CD14-positive monocyte (primary cell): ENCODE measurements at regions not wholly inside any gene's neighbourhood (a gene's known extent, or its start where the extent isn't known, plus 50 kb on each side); places are given as distances from the start of the nearest gene placed in this dataset.

ENCODE experiments used
- DNase-seq, 3 donors: peaks; one replicate each; pipeline ENCODE4 v3.0.0-alpha.2; 2011 to 2022
- H2AFZ ChIP-seq: 2 replicates; pipeline ENCODE4 v1.6.0; 2012; ENCODE audit warnings: mild to moderate bottlenecking, low read depth, low read length, inconsistent platforms; ENCODE audit not compliant: insufficient read depth, poor library complexity, severe bottlenecking
- H3K27ac ChIP-seq, 2 donors: 1 replicate in 1 of 2; 2 replicates in 1 of 2; pipeline ENCODE4 v1.5.1; 2012 to 2013; ENCODE audit warnings: low read length in 2 of 2, control low read depth in 1 of 2, inconsistent platforms in 1 of 2, low read depth in 1 of 2, mild to moderate bottlenecking in 1 of 2
- H3K27me3 ChIP-seq, 2 donors: one replicate each; pipeline versions ENCODE4 v1.6.0 to v1.6.1; 2011 to 2013; ENCODE audit warnings: low read length in 2 of 2; ENCODE audit not compliant: control insufficient read depth in 2 of 2, insufficient read depth in 2 of 2
- H3K36me3 ChIP-seq, 2 donors: replicated peaks in 1 of 2; 1 replicate in 1 of 2; 2 replicates in 1 of 2; pipeline versions ENCODE4 v1.5.1 to v1.6.1; 2012 to 2013; ENCODE audit warnings: low read length in 2 of 2, control low read depth in 1 of 2, inconsistent platforms in 1 of 2, mild to moderate bottlenecking in 1 of 2; ENCODE audit not compliant: insufficient read depth in 2 of 2, control insufficient read depth in 1 of 2
- H3K4me1 ChIP-seq, 2 donors: 1 replicate in 1 of 2; 2 replicates in 1 of 2; pipeline versions ENCODE4 v1.5.1 to v1.6.1; 2012 to 2013; ENCODE audit warnings: low read length in 2 of 2, control low read depth in 1 of 2, inconsistent platforms in 1 of 2, mild to moderate bottlenecking in 1 of 2, moderate library complexity in 1 of 2; ENCODE audit not compliant: insufficient read depth in 2 of 2, control insufficient read depth in 1 of 2
- H3K4me2 ChIP-seq: replicated peaks from 2 replicates; pipeline ENCODE3; 2012; ENCODE audit warnings: low read length, moderate library complexity, mild to moderate bottlenecking; ENCODE audit not compliant: poor library complexity, severe bottlenecking; ENCODE audit errors: extremely low read depth
- H3K4me3 ChIP-seq, 3 experiments: fragments of 200-600 bp in 1 of 3; sonication (generic) in 1 of 3; replicated peaks in 1 of 3; 1 replicate in 2 of 3; 2 replicates in 1 of 3; pipeline ENCODE4 v1.5.1; 2011 to 2013; ENCODE audit warnings: low read length in 3 of 3, mild to moderate bottlenecking in 3 of 3, control low read depth in 2 of 3, low read depth in 2 of 3, inconsistent platforms in 1 of 3, moderate library complexity in 1 of 3
- H3K79me2 ChIP-seq: 2 replicates; pipeline ENCODE4 v1.6.0; 2012; ENCODE audit warnings: mild to moderate bottlenecking, control low read depth, inconsistent platforms, low read length, moderate library complexity; ENCODE audit not compliant: insufficient read depth
- H3K9ac ChIP-seq: 2 replicates; pipeline ENCODE4 v1.6.0; 2017; ENCODE audit warnings: low read length, mild to moderate bottlenecking; ENCODE audit not compliant: insufficient read depth, poor library complexity, severe bottlenecking
- H3K9me3 ChIP-seq, 2 donors: replicated peaks in 1 of 2; 1 replicate in 1 of 2; 2 replicates in 1 of 2; pipeline versions ENCODE4 v1.5.1 to v1.6.1; 2012 to 2013; ENCODE audit warnings: low read length in 2 of 2, control low read depth in 1 of 2; ENCODE audit not compliant: control insufficient read depth in 1 of 2, insufficient read depth in 1 of 2
- H4K20me1 ChIP-seq: 2 replicates; pipeline ENCODE4 v1.6.0; 2012; ENCODE audit warnings: mild to moderate bottlenecking, low read length, control low read depth, moderate library complexity; ENCODE audit not compliant: insufficient read depth
- H3K27ac Mint-ChIP-seq, 7 donors: one replicate each; pipeline ENCODE4 v1.8.0; 2020; ENCODE audit warnings: mild to moderate bottlenecking in 7 of 7, mixed read lengths in 7 of 7, moderate library complexity in 6 of 7, inconsistent platforms in 2 of 7
- H3K27me3 Mint-ChIP-seq, 3 donors: one replicate each; pipeline ENCODE4 v1.8.0; 2021 to 2022; ENCODE audit warnings: low read depth in 3 of 3, mild to moderate bottlenecking in 3 of 3, mixed read lengths in 3 of 3, moderate library complexity in 3 of 3, inconsistent platforms in 1 of 3
- H3K36me3 Mint-ChIP-seq, 2 donors: one replicate each; pipeline ENCODE4 v1.8.0; 2020; ENCODE audit warnings: mixed read lengths in 2 of 2, inconsistent platforms in 1 of 2, mild to moderate bottlenecking in 1 of 2
- H3K4me1 Mint-ChIP-seq: one replicate; pipeline ENCODE4 v1.8.0; 2020; ENCODE audit warnings: mild to moderate bottlenecking, mixed read lengths
- H3K4me3 Mint-ChIP-seq, 2 donors: one replicate each; pipeline ENCODE4 v1.8.0; 2020; ENCODE audit warnings: mild to moderate bottlenecking in 2 of 2, mixed read lengths in 2 of 2, moderate library complexity in 1 of 2
- H3K9me3 Mint-ChIP-seq, 7 donors: one replicate each; pipeline ENCODE4 v1.8.0; 2020 to 2022; ENCODE audit warnings: mixed read lengths in 7 of 7, mild to moderate bottlenecking in 6 of 7, moderate library complexity in 6 of 7, inconsistent platforms in 2 of 7
- CTCF ChIP-seq: fragments of 200-600 bp; IDR thresholded peaks from one replicate; pipeline ENCODE4 v1.8.0; 2022; ENCODE audit warnings: antibody characterized with exemption, mild to moderate bottlenecking
- WGBS: methylation state at CpG from one replicate; pipeline ENCODE4 v1.1.5; 2013; ENCODE audit warnings: missing lambda C conversion rate; ENCODE audit not compliant: insufficient coverage; 5-methylcytosine and 5-hydroxymethylcytosine counted together
- intact Hi-C, 2 donors: fragments of 100-400 bp; cut with micrococcal nuclease; formaldehyde crosslinking; loops; one replicate each; pipeline versions ENCODE4 v1.15.0 to v1.15.1; 2023

- no peak for TF ChIP-seq CTCF
- no peak overlapping the region for H3K27ac ChIP-seq
- Mint-ChIP-seq H3K4me1 (no peaks in the 10 kb centered on the region), H3K27me3 (no peaks in the 10 kb centered on the region), H3K27ac (no peak overlapping the region), H3K4me3 (no peak overlapping the region), H3K9me3 (peaks cover 0 to 16% (median 2%) of the 10 kb centered on the region in 7 donors), H3K36me3 (no peaks in the 10 kb centered on the region)
- H3K79me2 ChIP-seq, result no peaks in the 10 kb centered on the region
- WGBS, result no CpG with 5 or more reads among the region's 3 CpGs
- no peak overlapping the region for H3K4me2 ChIP-seq
- no peaks in the 10 kb centered on the region for H4K20me1 ChIP-seq
- no peaks in the 10 kb centered on the region for H3K27me3 ChIP-seq
- H3K4me1 ChIP-seq, result no peaks in the 10 kb centered on the region
- H3K4me3 ChIP-seq, result no peak overlapping the region
- no peak overlapping the region for H2AFZ ChIP-seq
- no peak for DNase-seq
- no peaks in the 10 kb centered on the region for H3K36me3 ChIP-seq
- no peak overlapping the region for H3K9ac ChIP-seq
- H3K9me3 ChIP-seq, result peaks cover 0 to 13% of the 10 kb centered on the region in 2 donors
- intact Hi-C loops, result no loop called here
Observed at GRCh38 chr13:65093357-65093756, 2136.8 kb downstream of the PCDH9 start.

- Histone ChIP-seq H3K36me3 (no peaks in the 10 kb centered on the region), H4K20me1 (no peaks in the 10 kb centered on the region), H3K27ac (no peak overlapping the region), H3K4me3 (no peak overlapping the region), H3K79me2 (no peaks in the 10 kb centered on the region), H3K4me2 (no peak overlapping the region), H3K4me1 (no peaks in the 10 kb centered on the region), H3K9me3 (peaks cover 1 to 18% of the 10 kb centered on the region in 2 donors), H3K27me3 (no peaks in the 10 kb centered on the region), H3K9ac (no peak overlapping the region), H2AFZ (no peak overlapping the region)
- no peak for DNase-seq
- TF ChIP-seq CTCF, result no peak
- H3K4me3 Mint-ChIP-seq, result no peak overlapping the region
- no peaks in the 10 kb centered on the region for H3K36me3 Mint-ChIP-seq
- intact Hi-C loops, result no loop called here
- no peak overlapping the region for H3K27ac Mint-ChIP-seq
- H3K9me3 Mint-ChIP-seq, result peaks cover 0 to 10% (median 3%) of the 10 kb centered on the region in 7 donors
- peaks cover 0 to 2% (median 0%) of the 10 kb centered on the region in 3 donors for H3K27me3 Mint-ChIP-seq
- no peaks in the 10 kb centered on the region for H3K4me1 Mint-ChIP-seq
- WGBS, result no CpG with 5 or more reads among the region's 2 CpGs
Observed at GRCh38 chr13:65091031-65091430, 2139.1 kb downstream of the PCDH9 start.
